PC-3 (cell line): ENCODE measurements at regions not wholly inside any gene's neighbourhood (a gene's known extent, or its start where the extent isn't known, plus 50 kb on each side); places are given as distances from the start of the nearest gene placed in this dataset.

Source experiments
- CTCF ChIP-seq: fragments of 300-600 bp; sonication (generic); conservative IDR thresholded peaks from 2 replicates; pipeline ENCODE4 v1.5.1; 2017; ENCODE audit warnings: antibody characterized with exemption, low read depth, mild to moderate bottlenecking, low read length
- EZH2phosphoT487 ChIP-seq: fragments of 300-600 bp; sonication (generic); IDR thresholded peaks from 2 replicates; pipeline ENCODE4 v1.6.1; 2018; ENCODE audit warnings: mild to moderate bottlenecking, antibody characterized with exemption, low read length, borderline replicate concordance

- TF ChIP-seq CTCF (no peak), EZH2phosphoT487 (no peak)
Measured at GRCh38 chr4:187070158-187070557, 346.5 kb upstream of the FAT1 start.
